NCI-H526 treated with DMSO at 0.1 percent for 48 hours (cell line): ENCODE measurements at regions not wholly inside any gene's neighbourhood (a gene's known extent, or its start where the extent isn't known, plus 50 kb on each side); places are given as distances from the start of the nearest gene placed in this dataset.

Experiments
- DNase-seq: peaks from one replicate; lab custom pipeline; 2025; lab: John Stamatoyannopoulos, UW

DNA sequence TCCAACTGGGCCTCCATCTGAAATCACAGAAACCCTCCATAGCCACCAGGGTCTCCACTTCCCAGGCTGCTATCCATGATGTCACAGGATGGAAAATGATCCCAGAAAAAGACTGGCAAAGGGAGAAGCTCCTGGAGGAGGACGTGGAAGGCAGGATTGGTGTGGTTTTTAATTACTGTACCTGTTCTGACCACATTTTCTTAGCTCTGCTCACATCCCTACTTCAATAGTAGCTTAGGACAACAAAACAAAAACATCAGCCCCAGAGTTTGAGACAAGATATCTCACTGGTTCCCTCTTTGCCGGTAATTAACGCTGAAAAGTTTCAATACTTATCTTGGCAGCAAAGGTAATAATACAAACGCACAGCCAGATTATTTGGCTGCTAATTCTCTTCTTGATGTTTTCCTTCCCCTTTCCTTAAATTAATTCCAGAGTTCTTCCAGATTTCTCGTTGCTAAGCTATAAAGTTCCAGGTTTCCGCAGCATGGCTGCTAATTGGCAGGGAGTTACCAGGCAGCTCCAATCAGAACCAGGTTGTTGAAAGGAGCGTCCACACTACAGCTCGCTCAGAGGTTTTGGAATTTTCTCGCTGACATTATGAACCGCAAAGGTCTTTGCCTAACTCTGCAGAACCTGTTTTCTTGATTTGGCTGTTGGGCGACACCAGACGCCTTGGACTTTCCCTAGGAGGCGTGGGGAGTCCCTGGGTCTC is 263.4 kb downstream of the MRTFB start:
- DNase-seq = no peak

DNA sequence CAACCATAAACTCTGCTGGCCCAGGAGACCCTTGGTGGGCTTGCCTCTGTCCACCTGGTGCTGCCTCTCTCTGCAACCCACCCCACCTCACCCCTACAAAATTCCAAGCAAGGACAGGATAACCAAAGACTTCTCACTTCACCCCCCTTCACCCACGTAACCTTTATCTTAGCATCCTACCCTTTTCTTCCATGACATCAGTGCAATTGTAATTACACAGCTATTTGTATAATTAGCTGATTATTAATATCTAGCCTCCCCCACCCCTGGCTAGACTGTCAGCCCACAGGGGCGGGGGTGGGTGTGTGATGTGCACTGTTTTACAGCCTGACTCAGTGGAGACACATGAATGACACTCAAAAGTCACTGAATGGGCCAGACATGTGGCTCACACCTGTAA is 262.2 kb downstream of the MRTFB start:
- DNase-seq = no peak

DNA sequence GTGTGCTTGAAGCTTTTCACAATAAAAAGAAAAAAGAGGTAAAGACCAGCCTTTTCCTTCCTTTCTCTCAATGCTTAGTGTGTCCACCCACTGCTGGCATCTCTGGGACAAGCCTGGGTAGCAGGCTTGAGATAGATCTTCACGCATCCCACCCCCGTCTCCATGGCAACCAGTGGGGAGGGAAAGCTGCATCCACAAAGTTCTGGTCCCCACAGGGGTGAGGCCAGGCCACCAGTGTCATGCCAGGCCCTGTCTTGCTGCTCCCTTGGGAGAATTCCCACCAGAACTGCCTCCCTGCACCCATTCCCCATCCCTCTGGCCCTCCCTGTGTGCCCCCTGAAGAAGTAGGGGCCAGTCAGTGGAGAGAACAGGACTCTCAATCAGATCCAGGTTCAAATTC is 259.9 kb downstream of the MRTFB start:
- DNase-seq = no peak

GRCh38 chr16:14329727-14330350 is 258.7 kb downstream of the MRTFB start:
- DNase-seq = no peak

- DNase-seq = no peak
Measured at GRCh38 chr16:14325502-14326401, 254.6 kb downstream of the MRTFB start.

GRCh38 chr16:14324581-14324980 is 253.5 kb downstream of the MRTFB start:
- no peak for DNase-seq

GRCh38 chr16:14322186-14322585 is 251.1 kb downstream of the MRTFB start:
- no peak for DNase-seq

DNA sequence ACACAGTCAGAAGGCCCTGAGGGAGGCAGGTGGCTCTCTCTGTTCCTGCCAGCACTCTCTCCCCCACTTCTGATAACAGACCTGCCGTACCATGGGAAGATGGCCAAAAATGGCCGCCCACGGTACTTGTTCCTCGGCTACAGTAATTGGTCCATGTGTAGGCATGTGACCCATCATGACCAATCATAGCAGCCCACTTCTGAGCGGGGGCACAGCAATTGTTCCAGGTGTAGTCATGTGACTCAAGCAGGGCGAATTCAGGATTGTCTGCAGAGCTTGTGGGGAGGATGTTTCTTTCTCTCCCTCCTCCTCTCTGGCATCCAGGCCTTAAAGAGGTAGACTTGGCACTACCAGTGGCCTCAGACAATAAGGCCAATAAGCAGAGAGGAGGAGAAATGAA is 250.4 kb downstream of the MRTFB start:
- no peak for DNase-seq

DNA sequence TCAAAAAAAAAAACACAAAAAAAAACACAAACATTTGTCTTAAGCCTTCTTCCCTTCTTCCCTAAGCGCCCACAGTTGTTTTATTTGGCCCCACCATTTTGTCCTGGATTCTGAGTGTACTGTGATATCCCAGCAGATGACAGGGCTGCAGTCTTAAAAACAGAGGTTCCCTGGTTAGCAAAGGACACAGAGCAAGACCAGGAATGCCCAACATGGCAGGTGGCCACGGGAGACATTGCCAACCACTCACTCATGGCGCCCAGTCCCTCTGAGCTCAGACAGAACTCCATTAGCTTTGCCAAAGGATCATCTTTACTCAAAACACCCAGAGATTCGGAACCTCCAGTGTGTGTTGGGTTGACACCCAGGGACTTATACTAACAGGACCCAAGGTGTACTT is 249.3 kb downstream of the MRTFB start:
- DNase-seq = no peak
